ENCODE measurements at regions not wholly inside any gene's neighbourhood (a gene's known extent, or its start where the extent isn't known, plus 50 kb on each side); places are given as distances from the start of the nearest gene placed in this dataset.
"Not testable (repeated sequence)": the region's sequence is repeated elsewhere in the genome, so short reads cannot be mapped to it uniquely, and the experiment has no call there.

DNA sequence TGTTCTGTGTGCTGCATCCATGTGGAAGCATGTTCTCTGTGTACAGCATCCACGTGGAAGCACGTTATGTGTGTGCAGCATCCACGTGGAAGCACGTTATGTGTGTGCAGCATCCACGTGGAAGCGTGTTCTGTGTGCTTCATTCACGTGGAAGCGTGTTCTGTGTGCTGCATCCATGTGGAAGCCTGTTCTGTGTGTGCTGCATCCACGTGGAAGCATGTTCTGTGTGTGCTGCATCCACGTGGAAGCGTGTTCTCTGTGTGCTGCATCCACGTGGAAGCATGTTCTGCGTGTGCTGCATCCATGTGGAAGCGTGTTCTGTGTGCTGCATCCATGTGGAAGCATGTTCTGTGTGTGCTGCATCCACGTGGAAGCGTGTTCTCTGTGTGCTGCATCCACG lies 236.8 kb downstream of the VAPA start:
- not testable (repeated sequence) for TF ChIP-seq POLR2AphosphoS5 (IDR thresholded peaks at IDR 0.05; ENCODE audit: low read depth, low read length)
- TF ChIP-seq, protein P1, sequence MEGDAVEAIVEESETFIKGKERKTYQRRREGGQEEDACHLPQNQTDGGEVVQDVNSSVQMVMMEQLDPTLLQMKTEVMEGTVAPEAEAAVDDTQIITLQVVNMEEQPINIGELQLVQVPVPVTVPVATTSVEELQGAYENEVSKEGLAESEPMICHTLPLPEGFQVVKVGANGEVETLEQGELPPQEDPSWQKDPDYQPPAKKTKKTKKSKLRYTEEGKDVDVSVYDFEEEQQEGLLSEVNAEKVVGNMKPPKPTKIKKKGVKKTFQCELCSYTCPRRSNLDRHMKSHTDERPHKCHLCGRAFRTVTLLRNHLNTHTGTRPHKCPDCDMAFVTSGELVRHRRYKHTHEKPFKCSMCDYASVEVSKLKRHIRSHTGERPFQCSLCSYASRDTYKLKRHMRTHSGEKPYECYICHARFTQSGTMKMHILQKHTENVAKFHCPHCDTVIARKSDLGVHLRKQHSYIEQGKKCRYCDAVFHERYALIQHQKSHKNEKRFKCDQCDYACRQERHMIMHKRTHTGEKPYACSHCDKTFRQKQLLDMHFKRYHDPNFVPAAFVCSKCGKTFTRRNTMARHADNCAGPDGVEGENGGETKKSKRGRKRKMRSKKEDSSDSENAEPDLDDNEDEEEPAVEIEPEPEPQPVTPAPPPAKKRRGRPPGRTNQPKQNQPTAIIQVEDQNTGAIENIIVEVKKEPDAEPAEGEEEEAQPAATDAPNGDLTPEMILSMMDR (IDR thresholded peaks at IDR 0.05), result not testable (repeated sequence)

Measured in Panc1 (cell line).